K562 (cell line): ENCODE measurements at regions not wholly inside any gene's neighbourhood (a gene's known extent, or its start where the extent isn't known, plus 50 kb on each side); places are given as distances from the start of the nearest gene placed in this dataset.

Source experiments
- ATAC-seq: fragments of 200-7000 bp; cut with Tn5 transposase; 3 replicates; pipeline ENCODE4 v1.9.1; 2020; ENCODE audit warnings: moderate library complexity
- BruUV-seq: library from RNA; stranded (reverse); fragments of 400-500 nt; replicated peaks from 2 replicates; lab custom pipeline; 2021; lab: Mats Ljungman, UMichigan
- CTCF ChIA-PET: fragments of 300-600 bp; formaldehyde crosslinking; extraction: SDS; loops from one replicate; lab custom pipeline; 2021; ENCODE audit warnings: low intra/inter-chr PET ratio; lab: Yijun Ruan, JAX
- POLR2A ChIA-PET: fragments of 300-600, 350-650 bp; sonication (Branson Sonifier 250); formaldehyde crosslinking; extraction: SDS; loops from one replicate; lab custom pipeline; 2021; ENCODE audit warnings: antibody characterized with exemption, inconsistent platforms; lab: Yijun Ruan, JAX
- DNase-seq, 4 experiments: peaks; one replicate each; pipeline versions ENCODE4 v3.0.0 to v3.0.0-alpha.2; 2011 to 2018; ENCODE audit warnings: low spot score in 3 of 4, mixed read lengths in 3 of 4; ENCODE audit errors: extremely low read depth in 1 of 4
- FAIRE-seq: peaks from 2 replicates; lab custom pipeline; 2011; peaks lifted over from hg19 to GRCh38; lab: Jason Lieb, UNC
- H2AFZ ChIP-seq: 2 replicates; pipeline ENCODE4 v1.6.0; 2011; ENCODE audit warnings: low read depth, low read length, control low read depth, inconsistent platforms
- H3K27ac ChIP-seq: fragments of 200-600 bp; 3 replicates; pipeline ENCODE4 v1.8.0; 2011; ENCODE audit warnings: low read depth, mild to moderate bottlenecking, control low read depth, inconsistent platforms, low read length, moderate library complexity, mixed read lengths; ENCODE audit errors: extremely low read depth
- H3K27me3 ChIP-seq, 2 experiments: fragments of 300-600 bp in 1 of 2; 2 replicates in 1 of 2; 3 replicates in 1 of 2; pipeline versions ENCODE4 v1.6.0 to v1.8.0; 2011; ENCODE audit warnings: inconsistent platforms in 2 of 2, low read length in 2 of 2, mild to moderate bottlenecking in 1 of 2, mixed read lengths in 1 of 2, moderate library complexity in 1 of 2; ENCODE audit not compliant: control insufficient read depth in 2 of 2, insufficient read depth in 2 of 2
- H3K36me3 ChIP-seq: fragments of 300-600 bp; 3 replicates; pipeline ENCODE4 v1.8.0; 2011; ENCODE audit warnings: mild to moderate bottlenecking, low read length, inconsistent platforms; ENCODE audit not compliant: control insufficient read depth, insufficient read depth
- H3K4me1 ChIP-seq, 2 experiments: fragments of 200-600 bp in 1 of 2; replicated peaks in 1 of 2; 2 replicates in 1 of 2; 3 replicates in 1 of 2; pipeline versions ENCODE4 v1.5.1 to v1.8.0; 2011; ENCODE audit warnings: inconsistent platforms in 2 of 2, low read length in 2 of 2, mild to moderate bottlenecking in 1 of 2, mixed read lengths in 1 of 2, moderate library complexity in 1 of 2; ENCODE audit not compliant: control insufficient read depth in 2 of 2, insufficient read depth in 2 of 2
- H3K4me2 ChIP-seq: 2 replicates; pipeline ENCODE4 v1.6.1; 2011; ENCODE audit warnings: low read length, control low read depth, inconsistent platforms, mixed read lengths; ENCODE audit not compliant: insufficient read depth
- H3K4me3 ChIP-seq: fragments of 200-600 bp; sonication (generic), shearing (Covaris generic); 2 replicates; pipeline ENCODE4 v1.5.1; 2016; ENCODE audit warnings: control low read depth, inconsistent platforms
- H3K79me2 ChIP-seq: fragments of 200-600 bp; 3 replicates; pipeline ENCODE4 v1.8.0; 2011; ENCODE audit warnings: low read length, inconsistent platforms; ENCODE audit not compliant: control insufficient read depth, insufficient read depth
- H3K9ac ChIP-seq, 2 experiments: 2 replicates each; pipeline versions ENCODE4 v1.6.0 to v1.6.1; 2011; ENCODE audit warnings: low read depth in 2 of 2, low read length in 2 of 2, control low read depth in 1 of 2, inconsistent platforms in 1 of 2, mild to moderate bottlenecking in 1 of 2, mixed read lengths in 1 of 2; ENCODE audit not compliant: insufficient read depth in 1 of 2
- H3K9me1 ChIP-seq: one replicate; pipeline ENCODE4 v1.6.0; 2011; ENCODE audit warnings: inconsistent platforms, mild to moderate bottlenecking, low read length, moderate library complexity; ENCODE audit not compliant: control insufficient read depth, insufficient read depth
- H3K9me3 ChIP-seq: replicated peaks from 2 replicates; pipeline ENCODE4 v1.5.1; 2011; ENCODE audit warnings: low read depth, low read length, inconsistent platforms; ENCODE audit not compliant: control insufficient read depth, insufficient read depth
- H4K20me1 ChIP-seq: replicated peaks from 2 replicates; pipeline ENCODE4 v1.6.1; 2011; ENCODE audit warnings: low read length, inconsistent platforms, mixed read lengths; ENCODE audit not compliant: control insufficient read depth, insufficient read depth
- CBX1 ChIP-seq: sonication (generic); IDR thresholded peaks from 2 replicates; pipeline ENCODE4 v1.6.1; 2016; ENCODE audit warnings: antibody characterized with exemption, low read depth, mild to moderate bottlenecking
- CTBP1 ChIP-seq: fragments of 450-650 bp; IDR thresholded peaks from 2 replicates; pipeline ENCODE4 v1.6.1; 2016; ENCODE audit warnings: borderline replicate concordance
- HOXB6 ChIP-seq: fragments of 250-450 bp; sonication (Bioruptor Pico); IDR thresholded peaks from 2 replicates; pipeline ENCODE4 v1.5.1; 2022; ENCODE audit warnings: mild to moderate bottlenecking, borderline replicate concordance
- MAFK ChIP-seq: IDR thresholded peaks from 2 replicates; pipeline ENCODE4 v1.6.1; 2011; ENCODE audit warnings: low read length, improper control_type of control experiment
- MXI1 ChIP-seq: IDR thresholded peaks from 2 replicates; pipeline ENCODE4 v1.6.1; 2011; ENCODE audit warnings: low read depth, mild to moderate bottlenecking, improper control_type of control experiment, low read length
- NCOA4 ChIP-seq: fragments of 450-650 bp; IDR thresholded peaks from 2 replicates; pipeline ENCODE4 v1.6.1; 2018; ENCODE audit warnings: mild to moderate bottlenecking; ENCODE audit not compliant: partially characterized antibody
- NFIC ChIP-seq: fragments of 450-650 bp; IDR thresholded peaks from 2 replicates; pipeline ENCODE4 v1.6.1; 2017; ENCODE audit warnings: mild to moderate bottlenecking, inconsistent platforms
- PHTF2 ChIP-seq: fragments of 250-450 bp; sonication (Bioruptor Pico); IDR thresholded peaks from 2 replicates; pipeline ENCODE4 v1.5.0; 2021; ENCODE audit warnings: mild to moderate bottlenecking
- PTTG1 ChIP-seq: fragments of 450-650 bp; IDR thresholded peaks from 2 replicates; pipeline ENCODE4 v1.6.1; 2016; ENCODE audit warnings: low read depth, mild to moderate bottlenecking, missing genetic modification characterization, missing compliant biosample characterization
- RBM25 ChIP-seq: fragments of 200-400 bp; formaldehyde crosslinking; IDR thresholded peaks from 2 replicates; pipeline ENCODE4 v1.6.1; 2018; ENCODE audit warnings: low read length, low read depth, moderate library complexity; ENCODE audit not compliant: severe bottlenecking
- RREB1 ChIP-seq: fragments of 250-450 bp; sonication (Bioruptor Pico); IDR thresholded peaks from 2 replicates; pipeline ENCODE4 v1.4.0; 2020
- SMAD4 ChIP-seq: fragments of 250-450 bp; sonication (Bioruptor Pico); conservative IDR thresholded peaks from 2 replicates; pipeline ENCODE4 v1.8.0; 2021; ENCODE audit warnings: inconsistent platforms, mild to moderate bottlenecking, moderate library complexity
- STAT5A ChIP-seq: IDR thresholded peaks from 2 replicates; pipeline ENCODE4 v1.6.1; 2012; ENCODE audit warnings: low read length, inconsistent platforms, borderline replicate concordance
- TAF9B ChIP-seq: fragments of 450-650 bp; IDR thresholded peaks from 2 replicates; pipeline ENCODE4 v1.6.1; 2018; ENCODE audit warnings: mild to moderate bottlenecking; ENCODE audit not compliant: partially characterized antibody
- TEAD2 ChIP-seq: fragments of 450-650 bp; IDR thresholded peaks from 2 replicates; pipeline ENCODE4 v1.6.1; 2016; ENCODE audit warnings: missing genetic modification characterization, control low read depth, missing compliant biosample characterization
- WHSC1 ChIP-seq: IDR thresholded peaks from one replicate; pipeline ENCODE4 v1.6.1; 2012; ENCODE audit warnings: low read length, control low read depth, inconsistent platforms
- ZNF175 ChIP-seq: fragments of 200-800 bp; sonication (Bioruptor generic); IDR thresholded peaks from 2 replicates; pipeline ENCODE4 v1.6.1; 2016; ENCODE audit warnings: low read depth, mild to moderate bottlenecking, missing genetic modification characterization, missing compliant biosample characterization
- ZNF584 ChIP-seq: fragments of 200-800 bp; sonication (Bioruptor generic); IDR thresholded peaks from 2 replicates; pipeline ENCODE4 v1.6.1; 2016; ENCODE audit warnings: low read depth, mild to moderate bottlenecking, missing genetic modification characterization, missing compliant biosample characterization
- ZNF780A ChIP-seq: fragments of 250-450 bp; sonication (Bioruptor Pico); IDR thresholded peaks from 2 replicates; pipeline ENCODE4 v1.5.0; 2021; ENCODE audit warnings: mild to moderate bottlenecking
- WGBS: fragments of 100-300 bp; shearing (Covaris generic); methylation state at CpG from one replicate; pipeline ENCODE4 v1.1.6; 2016; ENCODE audit warnings: low coverage, mixed read lengths; ENCODE audit not compliant: insufficient coverage; ENCODE audit errors: missing lambda C conversion rate; 5-methylcytosine and 5-hydroxymethylcytosine counted together
- in situ Hi-C: fragments of 300-500 bp; cut with MboI; formaldehyde crosslinking; loops from 4 replicates; pipeline ENCODE4 v1.15.0; 2018; ENCODE audit warnings: inconsistent platforms, mixed read lengths
- intact Hi-C: fragments of 100-400 bp; cut with micrococcal nuclease; formaldehyde crosslinking; loops from 2 replicates; pipeline ENCODE4 v1.14.2; 2022

GRCh38 chr1:221965252-221965651 lies 223.4 kb upstream of the DUSP10 start:
- no peaks in the 10 kb centered on the region for H3K9me3 ChIP-seq
- H3K4me1 ChIP-seq: peaks cover 5 to 9% of the 10 kb centered on the region in 2 experiments; a peak in 4 of 5 replicates
- DNase-seq (no peak), FAIRE-seq (no peak), ATAC-seq (no peak)
- H3K79me2 ChIP-seq: no peaks in the 10 kb centered on the region
- 38% methylated on average over 3 of the region's 3 CpGs for WGBS
- ChIA-PET CTCF (no interaction called here), POLR2A (no interaction called here)
- no peaks in the 10 kb centered on the region for H3K9me1 ChIP-seq
- BruUV-seq: no TSS peak
- intact Hi-C loops (no loop called here), in situ Hi-C loops (no loop called here)
- no peak overlapping the region for H3K27ac ChIP-seq
- H3K4me2 ChIP-seq: no peak overlapping the region
- H3K36me3 ChIP-seq: no peaks in the 10 kb centered on the region
- no peaks in the 10 kb centered on the region for H4K20me1 ChIP-seq
- no peak overlapping the region for H3K9ac ChIP-seq
- no peak overlapping the region for H3K4me3 ChIP-seq
- no peaks in the 10 kb centered on the region for H3K27me3 ChIP-seq
- no peak overlapping the region for H2AFZ ChIP-seq
- TF ChIP-seq SMAD4 (CRISPR knock-in tag) (no peak), HOXB6 (CRISPR knock-in tag) (no peak), CBX1 (no peak), RBM25 (no peak), TEAD2 (no peak), WHSC1 (no peak), ZNF780A (CRISPR knock-in tag) (no peak), PHTF2 (no peak), TAF9B (no peak), STAT5A (no peak), CTBP1 (no peak), NCOA4 (no peak), MXI1 (no peak), ZNF175 (CRISPR knock-in tag) (no peak), RREB1 (CRISPR knock-in tag) (no peak), PTTG1 (tag) (no peak), MAFK (no peak), NFIC (no peak), ZNF584 (CRISPR knock-in tag) (no peak)
